H1 (cell line): ENCODE measurements at regions not wholly inside any gene's neighbourhood (a gene's known extent, or its start where the extent isn't known, plus 50 kb on each side); places are given as distances from the start of the nearest gene placed in this dataset.

Experiments used
- CTCF ChIA-PET: fragments of 300-600 bp; sonication (Branson Sonifier 250); formaldehyde crosslinking; loops from one replicate; lab custom pipeline; 2021; ENCODE audit not compliant: partially characterized antibody; lab: Charles Lee
- POLR2A ChIA-PET: fragments of 300-600 bp; sonication (Branson Sonifier 250); formaldehyde crosslinking; loops from one replicate; lab custom pipeline; 2021; ENCODE audit warnings: inconsistent platforms; ENCODE audit not compliant: partially characterized antibody; lab: Charles Lee
- DNase-seq, 2 experiments: peaks; one replicate each; pipeline versions ENCODE4 v3.0.0 to v3.0.0-alpha.2; 2010 to 2022; ENCODE audit warnings: low spot score in 2 of 2, low read depth in 1 of 2, mixed read lengths in 1 of 2
- FAIRE-seq: peaks from 2 replicates; lab custom pipeline; 2011; peaks lifted over from hg19 to GRCh38; lab: Jason Lieb, UNC
- H2AFZ ChIP-seq: 2 replicates; pipeline ENCODE4 v1.8.1; 2012; ENCODE audit warnings: low read length, inconsistent platforms
- H2AK5ac ChIP-seq: 2 replicates; pipeline ENCODE4 v1.6.1; 2013; ENCODE audit warnings: low read depth, low read length
- H2BK120ac ChIP-seq: replicated peaks from 2 replicates; pipeline ENCODE3; 2013; ENCODE audit warnings: low read depth, low read length, inconsistent platforms
- H2BK12ac ChIP-seq: 2 replicates; pipeline ENCODE4 v1.6.1; 2013; ENCODE audit warnings: low read depth, low read length
- H2BK15ac ChIP-seq: 2 replicates; pipeline ENCODE4 v1.6.1; 2013; ENCODE audit warnings: low read length
- H2BK20ac ChIP-seq: 2 replicates; pipeline ENCODE4 v1.6.1; 2013; ENCODE audit warnings: low read length
- H2BK5ac ChIP-seq: 2 replicates; pipeline ENCODE4 v1.6.1; 2013; ENCODE audit warnings: low read depth, low read length
- H3K14ac ChIP-seq: 2 replicates; pipeline ENCODE4 v1.6.1; 2013; ENCODE audit warnings: inconsistent platforms; ENCODE audit not compliant: insufficient read length
- H3K18ac ChIP-seq: 2 replicates; pipeline ENCODE4 v1.6.1; 2013; ENCODE audit warnings: low read length; ENCODE audit errors: extremely low read depth
- H3K23ac ChIP-seq: 2 replicates; pipeline ENCODE4 v1.6.1; 2013; ENCODE audit warnings: inconsistent platforms; ENCODE audit not compliant: insufficient read length
- H3K23me2 ChIP-seq: 2 replicates; pipeline ENCODE4 v1.6.1; 2013; ENCODE audit warnings: low read depth, low read length
- H3K27ac ChIP-seq: 2 replicates; pipeline ENCODE4 v1.6.1; 2011; ENCODE audit warnings: low read depth, low read length, inconsistent platforms
- H3K27me3 ChIP-seq, 4 experiments: replicated peaks in 1 of 4; 1 replicate in 1 of 4; 2 replicates in 3 of 4; pipeline versions ENCODE4 v1.6.1 to v1.8.1; 2011 to 2013; ENCODE audit warnings: low read length in 3 of 4, mild to moderate bottlenecking in 3 of 4, inconsistent platforms in 2 of 4, mixed read lengths in 2 of 4, moderate library complexity in 1 of 4; ENCODE audit not compliant: control insufficient read depth in 3 of 4, insufficient read depth in 3 of 4; ENCODE audit errors: extremely low read depth in 1 of 4
- H3K36me3 ChIP-seq, 4 experiments: 2 replicates each; pipeline versions ENCODE4 v1.6.1 to v1.8.1; 2011 to 2013; ENCODE audit warnings: mild to moderate bottlenecking in 4 of 4, low read length in 3 of 4, moderate library complexity in 2 of 4, control low read depth in 1 of 4, inconsistent platforms in 1 of 4; ENCODE audit not compliant: insufficient read depth in 4 of 4, control insufficient read depth in 2 of 4
- H3K4ac ChIP-seq: replicated peaks from 2 replicates; pipeline ENCODE3; 2013; ENCODE audit warnings: low read length, low read depth, mixed read lengths, inconsistent platforms; ENCODE audit not compliant: insufficient read length
- H3K4me1 ChIP-seq, 4 experiments: replicated peaks in 1 of 4; 1 replicate in 1 of 4; 2 replicates in 3 of 4; pipeline versions ENCODE4 v1.6.1 to v1.8.1; 2011 to 2013; ENCODE audit warnings: low read length in 3 of 4, inconsistent platforms in 2 of 4, mixed read lengths in 1 of 4; ENCODE audit not compliant: insufficient read depth in 4 of 4, control insufficient read depth in 3 of 4
- H3K4me2 ChIP-seq, 2 experiments: 2 replicates each; pipeline versions ENCODE4 v1.6.1 to v1.8.1; 2011 to 2013; ENCODE audit warnings: low read depth in 2 of 2, low read length in 2 of 2, control low read depth in 1 of 2, inconsistent platforms in 1 of 2, mild to moderate bottlenecking in 1 of 2; ENCODE audit not compliant: insufficient read depth in 1 of 2
- H3K4me3 ChIP-seq, 4 experiments: fragments of 200-600, 300-600 bp in 1 of 4; sonication (generic), shearing (Covaris generic), sonication (Bioruptor Twin) in 1 of 4; 2 replicates each; pipeline versions ENCODE4 v1.5.1 to v1.8.1; 2011 to 2016; ENCODE audit warnings: low read length in 4 of 4, low read depth in 3 of 4, control low read depth in 2 of 4, inconsistent platforms in 2 of 4, mild to moderate bottlenecking in 2 of 4, mixed read lengths in 1 of 4, moderate library complexity in 1 of 4; ENCODE audit not compliant: insufficient read depth in 2 of 4; ENCODE audit errors: extremely low read depth in 1 of 4
- H3K56ac ChIP-seq: replicated peaks from 2 replicates; pipeline ENCODE3; 2013; ENCODE audit warnings: low read depth, mild to moderate bottlenecking, mixed read lengths, low read length, inconsistent platforms; ENCODE audit not compliant: insufficient read length
- H3K79me1 ChIP-seq: 2 replicates; pipeline ENCODE4 v1.6.1; 2013; ENCODE audit warnings: low read depth, low read length, control low read depth
- H3K79me2 ChIP-seq, 2 experiments: 2 replicates each; pipeline versions ENCODE4 v1.6.1 to v1.8.1; 2012 to 2013; ENCODE audit warnings: low read length in 2 of 2, mild to moderate bottlenecking in 2 of 2, inconsistent platforms in 1 of 2; ENCODE audit not compliant: insufficient read depth in 2 of 2, control insufficient read depth in 1 of 2
- H3K9ac ChIP-seq, 4 experiments: replicated peaks in 1 of 4; 1 replicate in 1 of 4; 2 replicates in 3 of 4; pipeline versions ENCODE4 v1.6.1 to v1.8.1; 2011 to 2013; ENCODE audit warnings: low read depth in 3 of 4, low read length in 3 of 4, control low read depth in 2 of 4, mild to moderate bottlenecking in 2 of 4, moderate library complexity in 2 of 4, inconsistent platforms in 1 of 4; ENCODE audit errors: extremely low read depth in 1 of 4
- H3K9me3 ChIP-seq, 2 experiments: 2 replicates each; pipeline versions ENCODE4 v1.6.1 to v1.8.1; 2012 to 2013; ENCODE audit warnings: mild to moderate bottlenecking in 2 of 2, moderate library complexity in 2 of 2, control low read depth in 1 of 2, inconsistent platforms in 1 of 2, low read depth in 1 of 2, low read length in 1 of 2, mixed read lengths in 1 of 2; ENCODE audit not compliant: insufficient read depth in 2 of 2
- H4K20me1 ChIP-seq, 2 experiments: replicated peaks in 1 of 2; 2 replicates each; pipeline versions ENCODE3 to v1.8.1; 2011 to 2013; ENCODE audit warnings: inconsistent platforms in 2 of 2, low read length in 2 of 2, mild to moderate bottlenecking in 1 of 2; ENCODE audit not compliant: insufficient read depth in 2 of 2, control insufficient read depth in 1 of 2
- H4K5ac ChIP-seq: 2 replicates; pipeline ENCODE4 v1.6.1; 2013; ENCODE audit warnings: low read length, low read depth, mixed read lengths, inconsistent platforms; ENCODE audit not compliant: insufficient read length
- H4K8ac ChIP-seq: 2 replicates; pipeline ENCODE4 v1.8.0; 2013; ENCODE audit warnings: mild to moderate bottlenecking, moderate library complexity, low read length, inconsistent platforms; ENCODE audit not compliant: insufficient read depth; ENCODE audit errors: extremely low read depth
- H4K91ac ChIP-seq: replicated peaks from 2 replicates; pipeline ENCODE3; 2013; ENCODE audit warnings: low read length, mixed read lengths, inconsistent platforms; ENCODE audit not compliant: insufficient read length
- BRCA1 ChIP-seq: IDR thresholded peaks from 2 replicates; pipeline ENCODE4 v1.6.1; 2012; ENCODE audit warnings: low read depth, low read length, improper control_type of control experiment
- CBX5 ChIP-seq: fragments of 300-800, 300-1000 bp; sonication (generic); IDR thresholded peaks from 2 replicates; pipeline ENCODE4 v1.7.1; 2016; ENCODE audit warnings: antibody characterized with exemption, low read length, low read depth
- JUN ChIP-seq: IDR thresholded peaks from 2 replicates; pipeline ENCODE4 v1.6.1; 2011; ENCODE audit warnings: low read depth, mild to moderate bottlenecking, improper control_type of control experiment, low read length
- KDM1A ChIP-seq: fragments of 200-600, 300-600 bp; sonication (generic); IDR thresholded peaks from 2 replicates; pipeline ENCODE4 v1.7.1; 2016; ENCODE audit warnings: mild to moderate bottlenecking, low read length, borderline replicate concordance
- KDM5A ChIP-seq: fragments of 200-600 bp; IDR thresholded peaks from 2 replicates; pipeline ENCODE4 v1.7.1; 2012; ENCODE audit warnings: mild to moderate bottlenecking, low read length, inconsistent platforms, mixed read lengths
- MAFK ChIP-seq: IDR thresholded peaks from 2 replicates; pipeline ENCODE4 v1.6.1; 2012; ENCODE audit warnings: low read depth, mild to moderate bottlenecking, improper control_type of control experiment, low read length
- RBBP5 ChIP-seq: IDR thresholded peaks from 2 replicates; pipeline ENCODE4 v1.7.1; 2012; ENCODE audit warnings: low read depth, mild to moderate bottlenecking, inconsistent platforms, low read length, moderate library complexity, borderline replicate concordance
- RXRA ChIP-seq: IDR thresholded peaks from 2 replicates; pipeline ENCODE4 v1.6.1; 2011; ENCODE audit warnings: low read depth, mild to moderate bottlenecking, low read length, moderate library complexity; ENCODE audit not compliant: insufficient read depth
- TCF12 ChIP-seq: IDR thresholded peaks from 2 replicates; pipeline ENCODE4 v1.6.1; 2011; ENCODE audit warnings: low read depth, mild to moderate bottlenecking, low read length
- WGBS, 2 experiments: shearing (Covaris generic) in 1 of 2; methylation state at CpG; one replicate each; pipeline versions ENCODE4 v1.1.6 to v1.1.7; 2013 to 2015; ENCODE audit warnings: low lambda C conversion rate in 2 of 2, mixed read lengths in 2 of 2, inconsistent platforms in 1 of 2, low coverage in 1 of 2, missing lambda C conversion rate in 1 of 2; ENCODE audit not compliant: insufficient replicate concordance in 2 of 2, insufficient coverage in 1 of 2, insufficient read length in 1 of 2; ENCODE audit errors: extremely low coverage in 1 of 2, missing lambda C conversion rate in 1 of 2; 5-methylcytosine and 5-hydroxymethylcytosine counted together

DNA sequence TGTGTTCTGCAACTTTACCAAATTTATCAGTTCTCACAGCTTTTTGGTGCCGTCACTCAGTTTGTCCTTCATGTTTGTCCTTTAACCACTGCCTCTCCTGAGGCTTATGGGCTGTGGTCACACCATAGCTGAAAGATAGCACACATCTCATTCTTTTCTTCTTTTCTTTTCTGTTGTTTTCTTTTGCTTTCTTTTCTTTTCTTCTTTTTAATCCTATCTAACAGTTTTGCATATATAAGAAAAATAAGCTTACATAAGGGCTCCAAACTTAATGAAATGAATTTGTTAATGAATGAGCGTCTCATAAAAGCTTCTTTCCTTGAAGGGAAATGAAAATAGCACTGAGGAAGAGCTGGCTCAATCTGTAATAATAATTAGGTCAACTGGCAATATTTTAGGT lies 1061.2 kb downstream of the PCDH18 start:
- Histone ChIP-seq H3K36me3 (no peaks in the 10 kb centered on the region), H4K5ac (peak overlapping the region; percentile 36), H3K4me3 (no peak overlapping the region), H3K4me1 (peaks cover 0 to 2% (median 0%) of the 10 kb centered on the region in 4 experiments; a peak in 1 of 7 replicates), H3K4ac (no peak overlapping the region), H3K9ac (no peak overlapping the region), H3K4me2 (no peak overlapping the region), H2BK15ac (no peak overlapping the region), H3K56ac (no peak overlapping the region), H3K27me3 (no peaks in the 10 kb centered on the region), H4K8ac (no peak overlapping the region), H3K14ac (no peak overlapping the region), H3K18ac (no peak overlapping the region), H2BK5ac (no peak overlapping the region), H4K91ac (no peak overlapping the region), H2BK20ac (no peak overlapping the region), H2AFZ (no peak overlapping the region), H3K79me2 (no peaks in the 10 kb centered on the region), H3K27ac (no peak overlapping the region), H2BK120ac (no peak overlapping the region), H3K23ac (no peak overlapping the region), H3K79me1 (no peaks in the 10 kb centered on the region), H2BK12ac (no peak overlapping the region), H3K23me2 (no peaks in the 10 kb centered on the region), H4K20me1 (no peaks in the 10 kb centered on the region), H2AK5ac (no peak overlapping the region), H3K9me3 (peaks cover 3 to 6% of the 10 kb centered on the region in 2 experiments; a peak in 2 of 4 replicates)
- DNase-seq (no peak), FAIRE-seq (no peak)
- WGBS, 2 experiments = 100% methylated on average over 2 of the region's 2 CpGs; no CpG with 5 or more reads in 1 of the 2 experiments
- ChIA-PET CTCF (no interaction called here), POLR2A (no interaction called here)
- TF ChIP-seq CBX5 = no peak
- no peak for TF ChIP-seq TCF12
- TF ChIP-seq RBBP5 = no peak
- TF ChIP-seq BRCA1 = no peak
- TF ChIP-seq RXRA = no peak
- no peak for TF ChIP-seq KDM1A
- TF ChIP-seq JUN = no peak
- TF ChIP-seq MAFK = no peak
- no peak for TF ChIP-seq KDM5A
